ENCODE measurements at regions not wholly inside any gene's neighbourhood (a gene's known extent, or its start where the extent isn't known, plus 50 kb on each side); places are given as distances from the start of the nearest gene placed in this dataset.
A peak's percentile ranks its signal among the peaks of the same experiment; 100 is the strongest.

DNA sequence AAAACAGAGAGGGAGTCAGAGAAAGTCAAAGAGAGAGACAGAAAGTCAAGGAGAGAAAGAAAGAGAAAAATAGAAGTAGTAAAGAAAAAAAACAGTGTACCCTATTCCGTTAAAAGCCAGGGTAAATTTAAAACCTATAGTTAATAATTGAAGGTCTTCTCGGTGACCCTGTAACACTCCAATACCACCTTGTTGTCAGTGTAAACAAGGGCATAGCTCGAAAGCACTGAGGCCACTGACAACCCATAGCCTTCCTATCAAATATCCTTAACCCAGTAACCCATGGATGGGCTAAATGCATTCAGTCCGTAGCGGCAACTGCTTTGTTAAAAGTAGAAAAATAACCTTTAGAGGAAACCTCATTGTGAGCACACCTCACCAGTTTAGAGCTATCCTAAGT, 100.4 kb downstream of the ZNF467 start (continued):
- TF ChIP-seq, protein P1, sequence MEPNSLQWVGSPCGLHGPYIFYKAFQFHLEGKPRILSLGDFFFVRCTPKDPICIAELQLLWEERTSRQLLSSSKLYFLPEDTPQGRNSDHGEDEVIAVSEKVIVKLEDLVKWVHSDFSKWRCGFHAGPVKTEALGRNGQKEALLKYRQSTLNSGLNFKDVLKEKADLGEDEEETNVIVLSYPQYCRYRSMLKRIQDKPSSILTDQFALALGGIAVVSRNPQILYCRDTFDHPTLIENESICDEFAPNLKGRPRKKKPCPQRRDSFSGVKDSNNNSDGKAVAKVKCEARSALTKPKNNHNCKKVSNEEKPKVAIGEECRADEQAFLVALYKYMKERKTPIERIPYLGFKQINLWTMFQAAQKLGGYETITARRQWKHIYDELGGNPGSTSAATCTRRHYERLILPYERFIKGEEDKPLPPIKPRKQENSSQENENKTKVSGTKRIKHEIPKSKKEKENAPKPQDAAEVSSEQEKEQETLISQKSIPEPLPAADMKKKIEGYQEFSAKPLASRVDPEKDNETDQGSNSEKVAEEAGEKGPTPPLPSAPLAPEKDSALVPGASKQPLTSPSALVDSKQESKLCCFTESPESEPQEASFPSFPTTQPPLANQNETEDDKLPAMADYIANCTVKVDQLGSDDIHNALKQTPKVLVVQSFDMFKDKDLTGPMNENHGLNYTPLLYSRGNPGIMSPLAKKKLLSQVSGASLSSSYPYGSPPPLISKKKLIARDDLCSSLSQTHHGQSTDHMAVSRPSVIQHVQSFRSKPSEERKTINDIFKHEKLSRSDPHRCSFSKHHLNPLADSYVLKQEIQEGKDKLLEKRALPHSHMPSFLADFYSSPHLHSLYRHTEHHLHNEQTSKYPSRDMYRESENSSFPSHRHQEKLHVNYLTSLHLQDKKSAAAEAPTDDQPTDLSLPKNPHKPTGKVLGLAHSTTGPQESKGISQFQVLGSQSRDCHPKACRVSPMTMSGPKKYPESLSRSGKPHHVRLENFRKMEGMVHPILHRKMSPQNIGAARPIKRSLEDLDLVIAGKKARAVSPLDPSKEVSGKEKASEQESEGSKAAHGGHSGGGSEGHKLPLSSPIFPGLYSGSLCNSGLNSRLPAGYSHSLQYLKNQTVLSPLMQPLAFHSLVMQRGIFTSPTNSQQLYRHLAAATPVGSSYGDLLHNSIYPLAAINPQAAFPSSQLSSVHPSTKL (CRISPR knock-in tag; IDR thresholded peaks at IDR 0.05), result peak; percentile 31; the same call in 1 of the 2 replicates
- TF ChIP-seq, protein P2, sequence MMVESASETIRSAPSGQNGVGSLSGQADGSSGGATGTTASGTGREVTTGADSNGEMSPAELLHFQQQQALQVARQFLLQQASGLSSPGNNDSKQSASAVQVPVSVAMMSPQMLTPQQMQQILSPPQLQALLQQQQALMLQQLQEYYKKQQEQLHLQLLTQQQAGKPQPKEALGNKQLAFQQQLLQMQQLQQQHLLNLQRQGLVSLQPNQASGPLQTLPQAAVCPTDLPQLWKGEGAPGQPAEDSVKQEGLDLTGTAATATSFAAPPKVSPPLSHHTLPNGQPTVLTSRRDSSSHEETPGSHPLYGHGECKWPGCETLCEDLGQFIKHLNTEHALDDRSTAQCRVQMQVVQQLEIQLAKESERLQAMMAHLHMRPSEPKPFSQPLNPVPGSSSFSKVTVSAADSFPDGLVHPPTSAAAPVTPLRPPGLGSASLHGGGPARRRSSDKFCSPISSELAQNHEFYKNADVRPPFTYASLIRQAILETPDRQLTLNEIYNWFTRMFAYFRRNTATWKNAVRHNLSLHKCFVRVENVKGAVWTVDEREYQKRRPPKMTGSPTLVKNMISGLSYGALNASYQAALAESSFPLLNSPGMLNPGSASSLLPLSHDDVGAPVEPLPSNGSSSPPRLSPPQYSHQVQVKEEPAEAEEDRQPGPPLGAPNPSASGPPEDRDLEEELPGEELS (CRISPR knock-in tag; IDR thresholded peaks at IDR 0.05), result 0 out of 2 replicates have a peak, but pooled peaks have one; percentile 27
- TF ChIP-seq BCL6 (CRISPR knock-in tag; IDR thresholded peaks at IDR 0.05) (peak; percentile 76), SRSF1 (optimal IDR thresholded peaks at IDR 0.05; ENCODE audit: low read depth, low read length) (no peak), ZNF225 (CRISPR knock-in tag; IDR thresholded peaks at IDR 0.05) (no peak), SMARCC2 (IDR thresholded peaks at IDR 0.05) (no peak), FOXP1 (IDR thresholded peaks at IDR 0.05) (no peak), FOXP1 (CRISPR knock-in tag; IDR thresholded peaks at IDR 0.05) (peak; percentile 67), FOXA3 (CRISPR knock-in tag; IDR thresholded peaks at IDR 0.05) (peak; percentile 90), NPAS2 (CRISPR knock-in tag; IDR thresholded peaks at IDR 0.05; ENCODE audit: borderline replicate concordance) (no peak), MIXL1 (CRISPR knock-in tag; IDR thresholded peaks at IDR 0.05) (no peak), CEBPB (IDR thresholded peaks at IDR 0.05; ENCODE audit: borderline replicate concordance, low read depth, low read length) (no peak)
- TF ChIP-seq, protein P3, sequence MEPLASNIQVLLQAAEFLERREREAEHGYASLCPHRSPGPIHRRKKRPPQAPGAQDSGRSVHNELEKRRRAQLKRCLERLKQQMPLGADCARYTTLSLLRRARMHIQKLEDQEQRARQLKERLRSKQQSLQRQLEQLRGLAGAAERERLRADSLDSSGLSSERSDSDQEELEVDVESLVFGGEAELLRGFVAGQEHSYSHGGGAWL (CRISPR knock-in tag; IDR thresholded peaks at IDR 0.05), result no peak
- TF ChIP-seq, protein P4, sequence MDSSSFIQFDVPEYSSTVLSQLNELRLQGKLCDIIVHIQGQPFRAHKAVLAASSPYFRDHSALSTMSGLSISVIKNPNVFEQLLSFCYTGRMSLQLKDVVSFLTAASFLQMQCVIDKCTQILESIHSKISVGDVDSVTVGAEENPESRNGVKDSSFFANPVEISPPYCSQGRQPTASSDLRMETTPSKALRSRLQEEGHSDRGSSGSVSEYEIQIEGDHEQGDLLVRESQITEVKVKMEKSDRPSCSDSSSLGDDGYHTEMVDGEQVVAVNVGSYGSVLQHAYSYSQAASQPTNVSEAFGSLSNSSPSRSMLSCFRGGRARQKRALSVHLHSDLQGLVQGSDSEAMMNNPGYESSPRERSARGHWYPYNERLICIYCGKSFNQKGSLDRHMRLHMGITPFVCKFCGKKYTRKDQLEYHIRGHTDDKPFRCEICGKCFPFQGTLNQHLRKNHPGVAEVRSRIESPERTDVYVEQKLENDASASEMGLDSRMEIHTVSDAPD (CRISPR knock-in tag; IDR thresholded peaks at IDR 0.05), result no peak
- TF ChIP-seq, protein P5, sequence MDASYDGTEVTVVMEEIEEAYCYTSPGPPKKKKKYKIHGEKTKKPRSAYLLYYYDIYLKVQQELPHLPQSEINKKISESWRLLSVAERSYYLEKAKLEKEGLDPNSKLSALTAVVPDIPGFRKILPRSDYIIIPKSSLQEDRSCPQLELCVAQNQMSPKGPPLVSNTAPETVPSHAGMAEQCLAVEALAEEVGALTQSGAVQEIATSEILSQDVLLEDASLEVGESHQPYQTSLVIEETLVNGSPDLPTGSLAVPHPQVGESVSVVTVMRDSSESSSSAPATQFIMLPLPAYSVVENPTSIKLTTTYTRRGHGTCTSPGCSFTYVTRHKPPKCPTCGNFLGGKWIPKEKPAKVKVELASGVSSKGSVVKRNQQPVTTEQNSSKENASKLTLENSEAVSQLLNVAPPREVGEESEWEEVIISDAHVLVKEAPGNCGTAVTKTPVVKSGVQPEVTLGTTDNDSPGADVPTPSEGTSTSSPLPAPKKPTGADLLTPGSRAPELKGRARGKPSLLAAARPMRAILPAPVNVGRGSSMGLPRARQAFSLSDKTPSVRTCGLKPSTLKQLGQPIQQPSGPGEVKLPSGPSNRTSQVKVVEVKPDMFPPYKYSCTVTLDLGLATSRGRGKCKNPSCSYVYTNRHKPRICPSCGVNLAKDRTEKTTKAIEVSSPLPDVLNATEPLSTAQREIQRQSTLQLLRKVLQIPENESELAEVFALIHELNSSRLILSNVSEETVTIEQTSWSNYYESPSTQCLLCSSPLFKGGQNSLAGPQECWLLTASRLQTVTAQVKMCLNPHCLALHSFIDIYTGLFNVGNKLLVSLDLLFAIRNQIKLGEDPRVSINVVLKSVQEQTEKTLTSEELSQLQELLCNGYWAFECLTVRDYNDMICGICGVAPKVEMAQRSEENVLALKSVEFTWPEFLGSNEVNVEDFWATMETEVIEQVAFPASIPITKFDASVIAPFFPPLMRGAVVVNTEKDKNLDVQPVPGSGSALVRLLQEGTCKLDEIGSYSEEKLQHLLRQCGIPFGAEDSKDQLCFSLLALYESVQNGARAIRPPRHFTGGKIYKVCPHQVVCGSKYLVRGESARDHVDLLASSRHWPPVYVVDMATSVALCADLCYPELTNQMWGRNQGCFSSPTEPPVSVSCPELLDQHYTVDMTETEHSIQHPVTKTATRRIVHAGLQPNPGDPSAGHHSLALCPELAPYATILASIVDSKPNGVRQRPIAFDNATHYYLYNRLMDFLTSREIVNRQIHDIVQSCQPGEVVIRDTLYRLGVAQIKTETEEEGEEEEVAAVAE (CRISPR knock-in tag; IDR thresholded peaks at IDR 0.05; ENCODE audit: borderline replicate concordance), result no peak
- TF ChIP-seq, protein P6, sequence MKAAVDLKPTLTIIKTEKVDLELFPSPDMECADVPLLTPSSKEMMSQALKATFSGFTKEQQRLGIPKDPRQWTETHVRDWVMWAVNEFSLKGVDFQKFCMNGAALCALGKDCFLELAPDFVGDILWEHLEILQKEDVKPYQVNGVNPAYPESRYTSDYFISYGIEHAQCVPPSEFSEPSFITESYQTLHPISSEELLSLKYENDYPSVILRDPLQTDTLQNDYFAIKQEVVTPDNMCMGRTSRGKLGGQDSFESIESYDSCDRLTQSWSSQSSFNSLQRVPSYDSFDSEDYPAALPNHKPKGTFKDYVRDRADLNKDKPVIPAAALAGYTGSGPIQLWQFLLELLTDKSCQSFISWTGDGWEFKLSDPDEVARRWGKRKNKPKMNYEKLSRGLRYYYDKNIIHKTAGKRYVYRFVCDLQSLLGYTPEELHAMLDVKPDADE (CRISPR knock-in tag; IDR thresholded peaks at IDR 0.05), result no peak
- TF ChIP-seq, protein P7, sequence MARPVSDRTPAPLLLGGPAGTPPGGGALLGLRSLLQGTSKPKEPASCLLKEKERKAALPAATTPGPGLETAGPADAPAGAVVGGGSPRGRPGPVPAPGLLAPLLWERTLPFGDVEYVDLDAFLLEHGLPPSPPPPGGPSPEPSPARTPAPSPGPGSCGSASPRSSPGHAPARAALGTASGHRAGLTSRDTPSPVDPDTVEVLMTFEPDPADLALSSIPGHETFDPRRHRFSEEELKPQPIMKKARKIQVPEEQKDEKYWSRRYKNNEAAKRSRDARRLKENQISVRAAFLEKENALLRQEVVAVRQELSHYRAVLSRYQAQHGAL (CRISPR knock-in tag; IDR thresholded peaks at IDR 0.05; ENCODE audit: not compliant biosample characterization), result no peak

Measured in HepG2 (cell line).